AG09319 (cell line): ENCODE measurements at regions not wholly inside any gene's neighbourhood (a gene's known extent, or its start where the extent isn't known, plus 50 kb on each side); places are given as distances from the start of the nearest gene placed in this dataset.
"Not testable (repeated sequence)": the region's sequence is repeated elsewhere in the genome, so short reads cannot be mapped to it uniquely, and the experiment has no call there.

Experiments used
- DNase-seq: peaks from one replicate; pipeline ENCODE4 v3.0.0-alpha.2; 2010; ENCODE audit warnings: low read depth; ENCODE audit errors: extremely low read depth
- CTCF ChIP-seq: IDR thresholded peaks from 2 replicates; pipeline ENCODE4 v1.5.1; 2011; ENCODE audit warnings: low read depth, mild to moderate bottlenecking, inconsistent platforms, low read length, moderate library complexity

DNA sequence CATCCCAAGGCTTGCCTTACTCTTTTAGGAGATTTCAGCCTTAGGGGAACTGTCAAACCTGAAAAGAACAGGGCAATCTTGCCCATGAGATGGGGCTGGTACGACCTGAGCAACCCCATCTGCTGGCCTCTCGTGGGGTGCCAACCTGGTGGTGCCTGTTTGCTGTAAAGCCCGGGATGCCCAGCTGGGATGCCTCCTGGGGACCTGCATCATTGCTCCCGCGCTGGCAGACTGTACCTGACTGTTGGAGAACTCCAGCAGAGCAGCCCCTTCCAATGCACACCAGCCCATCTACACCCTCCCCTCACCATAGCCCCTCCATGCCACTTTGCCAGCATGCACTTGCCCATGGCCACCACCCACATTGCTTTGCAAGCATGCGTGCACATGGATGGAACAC, 335.7 kb downstream of the RPS29 start:
- no peak for TF ChIP-seq CTCF
- DNase-seq = no peak

DNA sequence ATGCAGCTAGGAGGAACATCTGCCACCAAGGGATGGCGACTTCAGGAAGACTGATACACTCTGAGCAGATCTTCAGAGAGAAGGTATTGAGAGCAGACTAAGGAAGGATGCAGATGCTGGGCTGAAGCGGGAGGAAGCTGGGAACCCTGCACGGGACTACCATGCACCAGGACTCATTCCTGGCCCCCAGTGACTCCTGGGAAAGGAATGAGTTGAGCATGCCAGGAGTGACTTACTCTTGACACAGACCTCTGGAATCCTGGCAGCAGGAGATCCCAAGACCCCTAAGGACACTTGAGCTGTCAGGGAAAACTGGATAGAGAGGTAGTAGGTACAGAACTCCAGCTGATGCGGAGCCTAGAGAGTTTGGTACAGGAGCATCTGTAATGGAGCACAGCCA, 336.1 kb downstream of the RPS29 start:
- DNase-seq = no peak
- TF ChIP-seq CTCF = no peak

GRCh38 chr14:49249022-49249421, 337.2 kb downstream of the RPS29 start:
- TF ChIP-seq CTCF = no peak
- DNase-seq = no peak

GRCh38 chr14:49243777-49244176, 342.4 kb downstream of the RPS29 start:
- DNase-seq = not testable (repeated sequence)

- TF ChIP-seq CTCF = no peak
- DNase-seq = no peak
Measured at GRCh38 chr14:49240383-49240782, 345.8 kb downstream of the RPS29 start.

- no peak for DNase-seq
- TF ChIP-seq CTCF = no peak
Measured at GRCh38 chr14:49228552-49228951, 357.6 kb downstream of the RPS29 start.

DNA sequence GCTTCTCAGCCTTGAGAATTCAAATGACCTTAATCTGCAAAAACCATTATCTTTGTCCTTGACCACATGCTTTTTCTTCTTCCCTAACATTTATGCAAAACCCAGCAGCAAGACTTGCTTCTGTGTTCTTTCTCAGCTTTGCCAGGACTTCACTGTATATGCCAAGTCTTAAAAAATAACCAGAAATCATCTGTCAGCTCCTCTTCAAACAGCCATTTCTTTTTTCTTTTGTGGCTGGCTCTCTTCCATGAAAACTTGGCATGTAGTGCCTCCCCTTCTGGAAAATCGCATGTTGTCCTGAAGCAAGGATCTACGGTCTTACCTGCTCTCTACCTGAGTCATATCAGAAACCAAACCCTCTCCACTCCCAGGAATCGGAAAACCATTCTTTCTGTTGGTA, 364.9 kb downstream of the RPS29 start:
- TF ChIP-seq CTCF = no peak
- no peak for DNase-seq

DNA sequence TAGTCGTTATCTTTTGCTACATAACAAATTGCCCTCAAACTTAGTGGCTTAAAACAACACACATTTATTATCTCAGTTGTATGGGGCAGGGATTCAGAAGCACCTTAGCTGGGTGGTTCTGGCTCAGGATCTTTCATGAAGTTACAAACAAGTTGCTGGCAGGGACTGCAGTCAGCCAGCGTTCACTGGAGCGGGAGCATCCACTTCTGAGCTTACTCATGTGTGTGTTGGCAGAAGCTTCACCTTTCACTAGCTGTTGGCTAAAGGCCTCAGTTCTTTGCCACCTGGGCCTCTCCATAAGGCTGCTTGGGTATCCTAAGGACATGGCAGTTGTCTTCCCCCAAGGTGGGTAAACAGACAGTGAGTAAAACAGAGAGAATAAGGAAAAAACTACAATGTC, 365.7 kb downstream of the RPS29 start:
- no peak for TF ChIP-seq CTCF
- DNase-seq = no peak
